HepG2 (cell line): ENCODE measurements at regions not wholly inside any gene's neighbourhood (a gene's known extent, or its start where the extent isn't known, plus 50 kb on each side); places are given as distances from the start of the nearest gene placed in this dataset.

ENCODE experiments used
- ATAC-seq: fragments of 200-7000 bp; cut with Tn5 transposase; 3 replicates; pipeline ENCODE4 v1.9.1; 2020; ENCODE audit warnings: mild to moderate bottlenecking, moderate library complexity
- BruUV-seq: library from RNA; stranded (reverse); fragments of 400-500 nt; replicated peaks from 2 replicates; lab custom pipeline; 2021; lab: Mats Ljungman, UMichigan
- CTCF ChIA-PET: fragments of 300-600 bp; formaldehyde crosslinking; extraction: SDS; loops from one replicate; lab custom pipeline; 2021; ENCODE audit warnings: low total read pairs, inconsistent platforms, low intra/inter-chr PET ratio; lab: Yijun Ruan, JAX
- POLR2A ChIA-PET: fragments of 350-600 bp; sonication (Branson Sonifier 250); formaldehyde crosslinking; loops from one replicate; lab custom pipeline; 2020; ENCODE audit warnings: antibody characterized with exemption, inconsistent platforms; lab: Yijun Ruan, JAX
- DNase-seq: peaks from one replicate; pipeline ENCODE4 v3.0.0-alpha.2; 2015; ENCODE audit warnings: low spot score
- FAIRE-seq: peaks from 3 replicates; lab custom pipeline; 2011; peaks lifted over from hg19 to GRCh38; lab: Jason Lieb, UNC
- H2AFZ ChIP-seq: one replicate; pipeline ENCODE4 v1.6.1; 2011; ENCODE audit warnings: low read length, inconsistent platforms
- H3K27ac ChIP-seq: fragments of 300-600 bp; 3 replicates; pipeline ENCODE4 v1.8.0; 2011; ENCODE audit warnings: mixed run types, mild to moderate bottlenecking, mixed read lengths, low read length, inconsistent platforms; ENCODE audit not compliant: insufficient read depth; ENCODE audit errors: extremely low read length
- H3K27me3 ChIP-seq, 2 experiments: fragments of 200-600 bp in 1 of 2; 2 replicates in 1 of 2; 3 replicates in 1 of 2; pipeline versions ENCODE4 v1.6.0 to v1.8.0; 2011; ENCODE audit warnings: low read length in 2 of 2, mild to moderate bottlenecking in 2 of 2, moderate library complexity in 2 of 2, inconsistent platforms in 1 of 2; ENCODE audit not compliant: insufficient read depth in 2 of 2, control insufficient read depth in 1 of 2
- H3K36me3 ChIP-seq, 2 experiments: fragments of 200-600 bp in 1 of 2; replicated peaks in 1 of 2; 2 replicates in 1 of 2; 3 replicates in 1 of 2; pipeline versions ENCODE4 v1.5.1 to v1.8.0; 2011; ENCODE audit warnings: low read length in 2 of 2, inconsistent platforms in 1 of 2; ENCODE audit not compliant: insufficient read depth in 2 of 2, control insufficient read depth in 1 of 2
- H3K4me1 ChIP-seq: 2 replicates; pipeline ENCODE4 v1.5.1; 2012; ENCODE audit warnings: low read length, inconsistent platforms; ENCODE audit not compliant: insufficient read depth
- H3K4me2 ChIP-seq: 2 replicates; pipeline ENCODE4 v1.6.0; 2011; ENCODE audit warnings: low read depth, low read length, inconsistent platforms
- H3K4me3 ChIP-seq, 3 experiments: fragments of 200-600 bp in 1 of 3; sonication (generic), shearing (Covaris generic) in 1 of 3; replicated peaks in 1 of 3; 2 replicates each; pipeline ENCODE4 v1.5.1; 2011 to 2016; ENCODE audit warnings: low read length in 3 of 3, inconsistent platforms in 2 of 3, low read depth in 2 of 3, mild to moderate bottlenecking in 2 of 3, control low read depth in 1 of 3, mixed read lengths in 1 of 3; ENCODE audit not compliant: insufficient read depth in 1 of 3
- H3K79me2 ChIP-seq: one replicate; pipeline ENCODE4 v1.6.1; 2011; ENCODE audit warnings: low read length, inconsistent platforms; ENCODE audit not compliant: insufficient read depth
- H3K9ac ChIP-seq: 2 replicates; pipeline ENCODE4 v1.6.0; 2011; ENCODE audit warnings: mild to moderate bottlenecking, low read depth, low read length, inconsistent platforms; ENCODE audit not compliant: insufficient read depth
- H3K9me3 ChIP-seq: 2 replicates; pipeline ENCODE4 v1.5.1; 2012; ENCODE audit warnings: mild to moderate bottlenecking, low read length
- H4K20me1 ChIP-seq: 2 replicates; pipeline ENCODE4 v1.6.0; 2011; ENCODE audit warnings: inconsistent platforms, mild to moderate bottlenecking, low read length, moderate library complexity; ENCODE audit not compliant: insufficient read depth
- FOXM1 ChIP-seq: sonication (generic); formaldehyde crosslinking; IDR thresholded peaks from 2 replicates; pipeline ENCODE4 v1.5.0; 2020; ENCODE audit warnings: missing genetic modification reagents
- HOXA3 ChIP-seq: sonication (generic); formaldehyde crosslinking; IDR thresholded peaks from 2 replicates; pipeline ENCODE4 v1.5.0; 2020; ENCODE audit warnings: missing genetic modification reagents
- KDM6A ChIP-seq: IDR thresholded peaks from 2 replicates; pipeline ENCODE4 v1.6.1; 2016; ENCODE audit warnings: low read depth
- LCORL ChIP-seq, 2 experiments: fragments of 450-650 bp in 1 of 2; sonication (generic) in 1 of 2; formaldehyde crosslinking in 1 of 2; IDR thresholded peaks; 2 replicates each; pipeline versions ENCODE4 v1.5.0 to v1.6.1; 2017 to 2020; ENCODE audit warnings: antibody characterized with exemption in 1 of 2, missing genetic modification reagents in 1 of 2
- MAFF ChIP-seq: IDR thresholded peaks from 2 replicates; pipeline ENCODE4 v1.6.1; 2011; ENCODE audit warnings: low read depth, low read length, improper control_type of control experiment
- SAP130 ChIP-seq: IDR thresholded peaks from 2 replicates; pipeline ENCODE4 v1.6.1; 2016; ENCODE audit warnings: low read depth
- SATB2 ChIP-seq: sonication (generic); formaldehyde crosslinking; IDR thresholded peaks from 2 replicates; pipeline ENCODE4 v1.5.0; 2020; ENCODE audit warnings: missing genetic modification reagents
- USF2 ChIP-seq, 2 experiments: sonication (generic) in 1 of 2; formaldehyde crosslinking in 1 of 2; IDR thresholded peaks; 2 replicates each; pipeline versions ENCODE4 v1.5.1 to v1.6.1; 2011 to 2020; ENCODE audit warnings: borderline replicate concordance in 1 of 2, low read depth in 1 of 2, low read length in 1 of 2, mild to moderate bottlenecking in 1 of 2, missing genetic modification reagents in 1 of 2, moderate library complexity in 1 of 2
- ZNF276 ChIP-seq: sonication (generic); formaldehyde crosslinking; IDR thresholded peaks from 2 replicates; pipeline ENCODE4 v1.4.0; 2020; ENCODE audit warnings: mild to moderate bottlenecking, low read depth, missing genetic modification reagents
- ZNF30 ChIP-seq: sonication (generic); formaldehyde crosslinking; IDR thresholded peaks from 2 replicates; pipeline ENCODE4 v1.5.0; 2020; ENCODE audit warnings: mild to moderate bottlenecking, missing genetic modification reagents
- ZNF446 ChIP-seq: sonication (generic); formaldehyde crosslinking; IDR thresholded peaks from 2 replicates; pipeline ENCODE4 v1.5.0; 2020; ENCODE audit warnings: mild to moderate bottlenecking, missing genetic modification reagents
- ZNF569 ChIP-seq: sonication (generic); formaldehyde crosslinking; IDR thresholded peaks from 2 replicates; pipeline ENCODE4 v1.5.0; 2020; ENCODE audit warnings: mild to moderate bottlenecking, missing genetic modification reagents, moderate library complexity, borderline replicate concordance
- ZNF75D ChIP-seq: sonication (generic); formaldehyde crosslinking; IDR thresholded peaks from 2 replicates; pipeline ENCODE4 v1.8.1; 2023; ENCODE audit warnings: missing genetic modification reagents, mild to moderate bottlenecking, borderline replicate concordance
- ZNF83 ChIP-seq: sonication (generic); formaldehyde crosslinking; IDR thresholded peaks from 2 replicates; pipeline ENCODE4 v1.4.0; 2020; ENCODE audit warnings: missing genetic modification reagents, mild to moderate bottlenecking, borderline replicate concordance
- WGBS: methylation state at CpG from one replicate; pipeline ENCODE4 v1.1.6; 2017; ENCODE audit warnings: low lambda C conversion rate; 5-methylcytosine and 5-hydroxymethylcytosine counted together
- in situ Hi-C: cut with HindIII; loops from 2 replicates; pipeline ENCODE4 v1.10.0; 2017; ENCODE audit warnings: low pct_unique_long_range_greater_than_20kb; ENCODE audit not compliant: extremely low pct_ligation_motif_present
- intact Hi-C: fragments of 100-400 bp; cut with micrococcal nuclease; formaldehyde crosslinking; loops from one replicate; pipeline ENCODE4 v1.10.0; 2022; ENCODE audit not compliant: unreplicated experiment

DNA sequence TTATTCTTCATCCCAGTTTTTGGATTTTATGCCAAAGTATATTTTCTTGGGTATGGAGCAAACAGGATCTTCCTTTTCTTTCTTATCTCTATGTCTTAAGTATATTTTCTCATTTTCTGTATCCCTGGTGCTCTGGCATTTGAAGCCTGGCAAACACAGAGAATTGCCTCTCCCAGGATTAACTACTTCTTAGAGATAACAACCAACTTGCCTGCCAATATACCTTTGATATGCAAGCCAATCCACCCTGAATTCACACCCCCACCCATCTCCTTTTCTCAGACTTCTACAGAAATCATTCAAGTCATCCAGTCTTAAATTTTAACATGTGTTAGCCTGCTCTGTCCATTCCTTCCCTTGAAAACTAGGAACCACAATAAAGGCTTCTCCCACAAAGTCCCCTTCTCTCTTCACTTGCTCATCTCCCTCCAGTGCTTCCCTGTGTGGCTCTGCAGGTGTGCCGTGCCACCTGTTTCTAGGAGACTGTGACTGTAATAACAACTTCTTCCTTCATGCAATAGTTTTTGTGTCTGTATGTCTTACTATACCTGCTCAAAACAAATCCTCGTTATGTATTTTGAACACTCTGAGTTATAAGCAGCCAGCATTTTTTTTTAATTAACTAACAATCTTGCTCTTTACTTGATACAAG lies 649.7 kb upstream of the RIOK2 start:
- Histone ChIP-seq H3K9me3 (peaks cover 13% of the 10 kb centered on the region), H3K4me1 (no peaks in the 10 kb centered on the region), H3K27ac (no peak overlapping the region), H4K20me1 (no peaks in the 10 kb centered on the region), H3K9ac (no peak overlapping the region), H2AFZ (no peak overlapping the region), H3K27me3 (no peaks in the 10 kb centered on the region), H3K79me2 (no peaks in the 10 kb centered on the region), H3K36me3 (no peaks in the 10 kb centered on the region), H3K4me2 (no peak overlapping the region), H3K4me3 (no peak overlapping the region)
- intact Hi-C loops (no loop called here), in situ Hi-C loops (no loop called here)
- DNase-seq (no peak), FAIRE-seq (no peak), ATAC-seq (no peak)
- TF ChIP-seq ZNF569 (no peak), HOXA3 (CRISPR knock-in tag) (no peak), FOXM1 (CRISPR knock-in tag) (no peak), ZNF83 (CRISPR knock-in tag) (no peak), ZNF30 (CRISPR knock-in tag) (no peak)
- 0% methylated on average over 2 of the region's 2 CpGs for WGBS
- BruUV-seq = no TSS peak
- POLR2A ChIA-PET = no interaction called here
- CTCF ChIA-PET = no interaction called here

DNA sequence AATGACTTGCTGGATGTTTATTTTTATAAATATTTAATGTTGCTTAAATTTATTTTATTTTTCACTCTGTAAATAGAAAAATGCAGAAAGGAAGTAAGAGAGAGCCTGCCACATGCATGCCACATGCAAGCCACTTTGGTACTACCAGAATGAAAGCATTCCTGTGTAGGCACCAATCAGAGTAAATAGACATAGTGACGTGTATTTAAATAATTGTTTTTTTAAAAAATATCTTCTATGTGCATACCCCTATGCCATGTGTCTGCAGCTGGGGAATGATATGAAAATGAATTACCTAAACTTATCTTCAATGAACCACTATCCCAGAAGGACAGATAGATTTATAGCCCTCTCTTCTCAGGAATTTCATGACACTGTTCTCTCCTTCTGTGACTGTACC lies 651.5 kb upstream of the RIOK2 start:
- H3K27ac ChIP-seq = no peak overlapping the region
- intact Hi-C loops = no loop called here
- FAIRE-seq = no peak
- in situ Hi-C loops = no loop called here
- no TSS peak for BruUV-seq
- no peaks in the 10 kb centered on the region for H3K79me2 ChIP-seq
- no peaks in the 10 kb centered on the region for H3K4me1 ChIP-seq
- no peaks in the 10 kb centered on the region for H3K27me3 ChIP-seq
- no peak overlapping the region for H3K4me3 ChIP-seq
- 0% methylated on average over 1 of the region's 1 CpG for WGBS
- H3K36me3 ChIP-seq = no peaks in the 10 kb centered on the region
- POLR2A ChIA-PET = no interaction called here
- no peak for ATAC-seq
- DNase-seq = no peak
- H3K9me3 ChIP-seq = no peaks in the 10 kb centered on the region
- no peaks in the 10 kb centered on the region for H4K20me1 ChIP-seq
- H2AFZ ChIP-seq = no peak overlapping the region
- no peak overlapping the region for H3K9ac ChIP-seq
- H3K4me2 ChIP-seq = no peak overlapping the region
- CTCF ChIA-PET = no interaction called here
- TF ChIP-seq ZNF75D (CRISPR knock-in tag) (no peak), SATB2 (CRISPR knock-in tag) (no peak), KDM6A (CRISPR knock-in tag) (no peak), MAFF (no peak), ZNF446 (CRISPR knock-in tag) (no peak), ZNF276 (CRISPR knock-in tag) (no peak), SAP130 (CRISPR knock-in tag) (no peak), LCORL (IDR thresholded peaks at IDR 0.05) (no peak), LCORL (CRISPR knock-in tag; IDR thresholded peaks at IDR 0.05) (no peak), USF2 (IDR thresholded peaks at IDR 0.05; ENCODE audit: low read depth, low read length) (no peak), USF2 (CRISPR knock-in tag; IDR thresholded peaks at IDR 0.05; ENCODE audit: borderline replicate concordance) (no peak)
